ENCODE measurements at regions not wholly inside any gene's neighbourhood (a gene's known extent, or its start where the extent isn't known, plus 50 kb on each side); places are given as distances from the start of the nearest gene placed in this dataset.

- TF ChIP-seq CTCF (optimal IDR thresholded peaks at IDR 0.05 in 1 of 3, IDR thresholded peaks at IDR 0.05 in 1 of 3, conservative IDR thresholded peaks at IDR 0.05 in 1 of 3; ENCODE audit: extremely low read depth in 1 of 3, insufficient read depth in 2 of 3, low read length in 3 of 3) (no peak), EZH2 (IDR thresholded peaks at IDR 0.05; ENCODE audit: low read length) (no peak)
- dilution Hi-C loops (cut with MboI; ENCODE audit: extremely low pct_ligation_motif_present, low sequenced_read_pairs): no loop called here
- Histone ChIP-seq H3K9me1 (ENCODE audit: control insufficient read depth, extremely low read depth, insufficient read depth, low read length) (no peaks in the 10 kb centered on the region), H3K27me3 (ENCODE audit: control insufficient read depth, extremely low read depth, insufficient read depth, low read length) (no peaks in the 10 kb centered on the region), H3K4me1 (ENCODE audit: control insufficient read depth, extremely low read depth, insufficient read depth, low read length) (no peaks in the 10 kb centered on the region), H3K9ac (ENCODE audit: control insufficient read depth, extremely low read depth, insufficient read depth, low read length) (no peak overlapping the region), H3K4me2 (ENCODE audit: control insufficient read depth, extremely low read depth, insufficient read depth, low read depth, low read length) (no peak overlapping the region), H3K79me2 (ENCODE audit: control insufficient read depth, insufficient read depth, low read length) (no peaks in the 10 kb centered on the region), H4K20me1 (ENCODE audit: control insufficient read depth, extremely low read depth, insufficient read depth, low read length) (no peaks in the 10 kb centered on the region), H3K4me3 (ENCODE audit: control insufficient read depth in 2 of 3, extremely low read depth in 1 of 3, insufficient read depth in 2 of 3, low read depth in 1 of 3, low read length in 3 of 3) (no peak overlapping the region), H3K27ac (ENCODE audit: control insufficient read depth, insufficient read depth, low read length) (no peak overlapping the region), H3K36me3 (ENCODE audit: control insufficient read depth in 2 of 2, extremely low read depth in 1 of 2, insufficient read depth in 2 of 2, low read length in 2 of 2) (no peaks in the 10 kb centered on the region), H2AFZ (ENCODE audit: control insufficient read depth, low read length) (no peak overlapping the region), H3K9me3 (ENCODE audit: control insufficient read depth, low read depth, low read length) (peaks cover 2% of the 10 kb centered on the region)
- FAIRE-seq: no peak
- no peak for DNase-seq (ENCODE audit: low read depth, low spot score)
Measured at GRCh38 chr13:69551193-69551592, 556.4 kb upstream of the ATXN8OS start.

- H3K9ac ChIP-seq (ENCODE audit: control insufficient read depth, extremely low read depth, insufficient read depth, low read length): no peak overlapping the region
- H2AFZ ChIP-seq (ENCODE audit: control insufficient read depth, low read length): no peak overlapping the region
- H3K9me3 ChIP-seq (ENCODE audit: control insufficient read depth, low read depth, low read length): peaks cover 2% of the 10 kb centered on the region
- H3K27ac ChIP-seq (ENCODE audit: control insufficient read depth, insufficient read depth, low read length): no peak overlapping the region
- dilution Hi-C loops (cut with MboI; ENCODE audit: extremely low pct_ligation_motif_present, low sequenced_read_pairs): no loop called here
- no peak overlapping the region for H3K4me3 ChIP-seq (ENCODE audit: control insufficient read depth in 2 of 3, extremely low read depth in 1 of 3, insufficient read depth in 2 of 3, low read depth in 1 of 3, low read length in 3 of 3)
- no peaks in the 10 kb centered on the region for H3K79me2 ChIP-seq (ENCODE audit: control insufficient read depth, insufficient read depth, low read length)
- no peak for TF ChIP-seq CTCF (optimal IDR thresholded peaks at IDR 0.05 in 1 of 3, IDR thresholded peaks at IDR 0.05 in 1 of 3, conservative IDR thresholded peaks at IDR 0.05 in 1 of 3; ENCODE audit: extremely low read depth in 1 of 3, insufficient read depth in 2 of 3, low read length in 3 of 3)
- no peak for TF ChIP-seq EZH2 (IDR thresholded peaks at IDR 0.05; ENCODE audit: low read length)
- H4K20me1 ChIP-seq (ENCODE audit: control insufficient read depth, extremely low read depth, insufficient read depth, low read length): no peaks in the 10 kb centered on the region
- H3K36me3 ChIP-seq (ENCODE audit: control insufficient read depth in 2 of 2, extremely low read depth in 1 of 2, insufficient read depth in 2 of 2, low read length in 2 of 2): no peaks in the 10 kb centered on the region
- FAIRE-seq (no peak), DNase-seq (ENCODE audit: low read depth, low spot score) (no peak)
- H3K4me1 ChIP-seq (ENCODE audit: control insufficient read depth, extremely low read depth, insufficient read depth, low read length): no peaks in the 10 kb centered on the region
- no peak overlapping the region for H3K4me2 ChIP-seq (ENCODE audit: control insufficient read depth, extremely low read depth, insufficient read depth, low read depth, low read length)
- H3K9me1 ChIP-seq (ENCODE audit: control insufficient read depth, extremely low read depth, insufficient read depth, low read length): no peaks in the 10 kb centered on the region
- H3K27me3 ChIP-seq (ENCODE audit: control insufficient read depth, extremely low read depth, insufficient read depth, low read length): no peaks in the 10 kb centered on the region
Measured at GRCh38 chr13:69547780-69548179, 559.8 kb upstream of the ATXN8OS start.

Data from keratinocyte (primary cell).